Mesenchymal stem cell (in vitro differentiated cells and primary cell): ENCODE measurements at regions not wholly inside any gene's neighbourhood (a gene's known extent, or its start where the extent isn't known, plus 50 kb on each side); places are given as distances from the start of the nearest gene placed in this dataset.

Experiments
- DNase-seq: peaks from one replicate; pipeline ENCODE4 v3.0.0-alpha.2; 2013
- H2AFZ ChIP-seq: one replicate; pipeline ENCODE4 v1.6.1; 2013; ENCODE audit warnings: low read depth, mild to moderate bottlenecking, control low read depth, inconsistent platforms, low read length, moderate library complexity
- H2AK5ac ChIP-seq: 2 replicates; pipeline ENCODE4 v1.6.1; 2013; ENCODE audit warnings: low read length, moderate library complexity, mild to moderate bottlenecking, inconsistent platforms; ENCODE audit not compliant: severe bottlenecking
- H2BK120ac ChIP-seq: one replicate; pipeline ENCODE4 v1.6.1; 2013; ENCODE audit warnings: low read depth, mild to moderate bottlenecking, inconsistent platforms, low read length, moderate library complexity
- H2BK12ac ChIP-seq, 2 experiments: one replicate each; pipeline ENCODE4 v1.6.1; 2013; ENCODE audit warnings: inconsistent platforms in 2 of 2, low read length in 2 of 2, mild to moderate bottlenecking in 2 of 2, moderate library complexity in 2 of 2, control low read depth in 1 of 2
- H2BK15ac ChIP-seq: one replicate; pipeline ENCODE4 v1.6.1; 2013; ENCODE audit warnings: mild to moderate bottlenecking, low read depth, inconsistent platforms; ENCODE audit not compliant: poor library complexity, severe bottlenecking
- H2BK5ac ChIP-seq: 2 replicates; pipeline ENCODE4 v1.6.1; 2013; ENCODE audit warnings: low read depth, mild to moderate bottlenecking, low read length, control low read depth, inconsistent platforms; ENCODE audit not compliant: poor library complexity, severe bottlenecking
- H3K14ac ChIP-seq, 2 experiments: one replicate each; pipeline ENCODE4 v1.6.1; 2013; ENCODE audit warnings: inconsistent platforms in 2 of 2, low read length in 2 of 2, control low read depth in 1 of 2, mild to moderate bottlenecking in 1 of 2, moderate library complexity in 1 of 2
- H3K18ac ChIP-seq, 2 experiments: one replicate each; pipeline ENCODE4 v1.6.1; 2013; ENCODE audit warnings: inconsistent platforms in 2 of 2, low read length in 2 of 2, control low read depth in 1 of 2, low read depth in 1 of 2, mild to moderate bottlenecking in 1 of 2
- H3K23ac ChIP-seq, 2 experiments: one replicate each; pipeline ENCODE4 v1.6.1; 2013; ENCODE audit warnings: inconsistent platforms in 2 of 2, low read length in 2 of 2, mild to moderate bottlenecking in 2 of 2, moderate library complexity in 2 of 2, control low read depth in 1 of 2
- H3K27ac ChIP-seq: 2 replicates; pipeline ENCODE4 v1.5.1; 2013; ENCODE audit warnings: mild to moderate bottlenecking, moderate library complexity, low read length, control low read depth, inconsistent platforms; ENCODE audit not compliant: poor library complexity, severe bottlenecking
- H3K27me3 ChIP-seq, 2 experiments: 2 replicates each; pipeline versions ENCODE4 v1.6.1 to v1.7.0; 2013; ENCODE audit warnings: low read length in 2 of 2, mild to moderate bottlenecking in 2 of 2, moderate library complexity in 2 of 2, control low read depth in 1 of 2, inconsistent platforms in 1 of 2; ENCODE audit not compliant: control insufficient read depth in 1 of 2, insufficient read depth in 1 of 2
- H3K36me3 ChIP-seq, 2 experiments: 2 replicates each; pipeline versions ENCODE4 v1.6.1 to v1.7.0; 2013; ENCODE audit warnings: low read length in 2 of 2, control low read depth in 1 of 2, inconsistent platforms in 1 of 2, low read depth in 1 of 2, mild to moderate bottlenecking in 1 of 2; ENCODE audit not compliant: insufficient read depth in 2 of 2, control insufficient read depth in 1 of 2
- H3K4ac ChIP-seq, 2 experiments: one replicate each; pipeline ENCODE4 v1.6.1; 2013; ENCODE audit warnings: inconsistent platforms in 2 of 2, low read length in 2 of 2, mild to moderate bottlenecking in 2 of 2, moderate library complexity in 2 of 2, control low read depth in 1 of 2, low read depth in 1 of 2
- H3K4me1 ChIP-seq: 2 replicates; pipeline ENCODE4 v1.6.1; 2013; ENCODE audit warnings: low read depth, low read length, control low read depth; ENCODE audit not compliant: control insufficient read depth, insufficient read depth
- H3K4me2 ChIP-seq: 2 replicates; pipeline ENCODE4 v1.6.1; 2013; ENCODE audit warnings: low read length, mild to moderate bottlenecking, inconsistent platforms; ENCODE audit not compliant: poor library complexity, severe bottlenecking
- H3K4me3 ChIP-seq, 2 experiments: 2 replicates each; pipeline versions ENCODE4 v1.5.1 to v1.7.0; 2013; ENCODE audit warnings: low read length in 2 of 2, mild to moderate bottlenecking in 2 of 2, control low read depth in 1 of 2, low read depth in 1 of 2; ENCODE audit not compliant: insufficient read depth in 1 of 2
- H3K79me1 ChIP-seq: replicated peaks from 2 replicates; pipeline ENCODE4 v1.6.1; 2013; ENCODE audit warnings: mild to moderate bottlenecking, control low read depth, low read length, inconsistent platforms; ENCODE audit not compliant: poor library complexity, severe bottlenecking
- H3K9ac ChIP-seq: 2 replicates; pipeline ENCODE4 v1.7.0; 2013; ENCODE audit warnings: mild to moderate bottlenecking, low read length, moderate library complexity
- H3K9me3 ChIP-seq: 2 replicates; pipeline ENCODE4 v1.7.0; 2013; ENCODE audit warnings: mild to moderate bottlenecking, low read length; ENCODE audit not compliant: control insufficient read depth
- H4K8ac ChIP-seq: one replicate; pipeline ENCODE4 v1.6.1; 2013; ENCODE audit warnings: inconsistent platforms, mild to moderate bottlenecking, low read length, moderate library complexity
- H4K91ac ChIP-seq: one replicate; pipeline ENCODE4 v1.6.1; 2013; ENCODE audit warnings: mild to moderate bottlenecking, low read length, inconsistent platforms
- WGBS: methylation state at CpG from one replicate; pipeline ENCODE4 v1.1.7; 2013; ENCODE audit warnings: mixed read lengths; 5-methylcytosine and 5-hydroxymethylcytosine counted together

DNA sequence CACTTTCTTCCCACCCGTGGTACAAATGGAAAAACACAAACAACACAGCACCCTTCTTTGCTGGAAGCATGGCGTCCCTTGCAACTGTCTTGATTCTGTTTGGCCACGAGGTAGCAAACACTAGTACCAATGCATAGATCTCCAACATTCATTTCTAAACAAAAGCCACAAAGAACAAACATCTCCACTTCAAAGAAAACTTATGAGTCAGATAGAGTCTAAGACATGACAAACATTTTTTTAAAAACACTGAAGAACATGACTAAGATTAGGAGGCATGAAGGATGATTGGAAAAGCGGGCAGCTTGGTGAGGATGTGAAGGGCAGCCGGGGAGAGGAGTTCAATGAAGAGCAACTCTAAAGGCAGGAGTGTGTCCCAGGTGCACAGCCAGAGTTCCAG lies 197.6 kb upstream of the FAM9B start:
- Histone ChIP-seq H2AK5ac (no peak overlapping the region), H3K27me3 (no peaks in the 10 kb centered on the region), H3K9me3 (no peaks in the 10 kb centered on the region), H2BK15ac (no peak overlapping the region), H2BK120ac (no peak overlapping the region), H2BK12ac (no peak overlapping the region), H3K36me3 (no peaks in the 10 kb centered on the region), H3K4me3 (no peak overlapping the region), H3K4ac (no peak overlapping the region), H3K79me1 (no peaks in the 10 kb centered on the region), H3K4me1 (peaks cover 5% of the 10 kb centered on the region), H2BK5ac (no peak overlapping the region), H3K23ac (no peak overlapping the region), H3K14ac (no peak overlapping the region), H3K18ac (no peak overlapping the region), H3K27ac (no peak overlapping the region), H4K91ac (no peak overlapping the region), H4K8ac (no peak overlapping the region), H2AFZ (no peak overlapping the region), H3K9ac (no peak overlapping the region), H3K4me2 (no peak overlapping the region)
- peak; percentile 65 for DNase-seq
- WGBS: 31% methylated on average over 5 of the region's 5 CpGs

DNA sequence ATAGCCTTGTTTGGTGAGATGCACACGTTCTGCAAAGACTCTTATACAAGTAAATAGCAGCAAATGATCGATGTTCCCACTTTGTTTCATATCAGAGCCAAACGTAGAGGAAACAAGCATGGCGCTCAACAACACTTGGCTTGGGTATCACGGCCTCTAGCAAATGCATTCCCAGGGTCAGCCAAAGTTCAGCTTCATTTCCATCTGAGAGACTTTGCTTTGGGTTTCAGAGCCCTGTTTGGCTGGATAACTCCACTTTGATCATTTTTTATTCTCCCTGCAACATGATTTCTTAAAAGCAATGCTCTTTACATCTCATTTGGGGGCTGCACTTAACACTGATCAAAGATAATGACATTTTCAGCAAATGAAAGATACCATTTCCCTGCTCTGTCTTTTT lies 199.2 kb upstream of the FAM9B start:
- Histone ChIP-seq H2BK12ac (no peak overlapping the region), H3K4me3 (no peak overlapping the region), H2AFZ (no peak overlapping the region), H3K27ac (no peak overlapping the region), H2BK120ac (no peak overlapping the region), H3K14ac (no peak overlapping the region), H3K36me3 (no peaks in the 10 kb centered on the region), H2BK15ac (no peak overlapping the region), H4K8ac (no peak overlapping the region), H3K4ac (no peak overlapping the region), H3K4me2 (no peak overlapping the region), H3K9ac (no peak overlapping the region), H3K79me1 (no peaks in the 10 kb centered on the region), H2BK5ac (no peak overlapping the region), H2AK5ac (no peak overlapping the region), H3K4me1 (peaks cover 5% of the 10 kb centered on the region), H4K91ac (no peak overlapping the region), H3K27me3 (no peaks in the 10 kb centered on the region), H3K18ac (no peak overlapping the region), H3K9me3 (no peaks in the 10 kb centered on the region), H3K23ac (no peak overlapping the region)
- 94% methylated on average over 5 of the region's 5 CpGs for WGBS
- no peak for DNase-seq

DNA sequence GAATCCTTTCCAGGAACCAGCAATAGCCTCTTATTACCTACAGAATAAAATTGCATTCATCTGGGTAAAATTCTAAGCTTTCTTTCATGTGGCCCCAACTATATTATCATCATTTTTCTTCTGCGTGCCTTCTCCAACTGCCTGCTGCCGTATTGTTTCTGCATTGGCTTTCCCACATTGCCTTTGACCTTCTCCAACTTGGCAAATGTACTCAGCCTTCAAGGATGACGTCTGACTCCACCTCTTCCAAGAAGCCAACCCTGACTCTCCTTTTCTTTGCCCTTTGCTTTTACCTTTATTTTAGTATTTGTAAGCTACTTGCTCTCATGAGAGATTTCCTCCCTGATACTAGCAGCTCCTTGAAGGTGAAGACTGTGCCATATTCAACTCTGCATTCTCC lies 200.4 kb upstream of the FAM9B start:
- Histone ChIP-seq H4K8ac (no peak overlapping the region), H2BK5ac (no peak overlapping the region), H2BK12ac (no peak overlapping the region), H3K4ac (no peak overlapping the region), H2AK5ac (no peak overlapping the region), H3K4me2 (no peak overlapping the region), H3K9ac (no peak overlapping the region), H3K36me3 (no peaks in the 10 kb centered on the region), H3K14ac (no peak overlapping the region), H3K9me3 (no peaks in the 10 kb centered on the region), H2BK15ac (no peak overlapping the region), H3K27ac (no peak overlapping the region), H3K4me1 (peaks cover 5% of the 10 kb centered on the region), H2AFZ (no peak overlapping the region), H3K79me1 (no peaks in the 10 kb centered on the region), H3K23ac (no peak overlapping the region), H3K18ac (no peak overlapping the region), H3K4me3 (no peak overlapping the region), H3K27me3 (no peaks in the 10 kb centered on the region), H2BK120ac (no peak overlapping the region), H4K91ac (no peak overlapping the region)
- no peak for DNase-seq
- 100% methylated on average over 2 of the region's 3 CpGs for WGBS

DNA sequence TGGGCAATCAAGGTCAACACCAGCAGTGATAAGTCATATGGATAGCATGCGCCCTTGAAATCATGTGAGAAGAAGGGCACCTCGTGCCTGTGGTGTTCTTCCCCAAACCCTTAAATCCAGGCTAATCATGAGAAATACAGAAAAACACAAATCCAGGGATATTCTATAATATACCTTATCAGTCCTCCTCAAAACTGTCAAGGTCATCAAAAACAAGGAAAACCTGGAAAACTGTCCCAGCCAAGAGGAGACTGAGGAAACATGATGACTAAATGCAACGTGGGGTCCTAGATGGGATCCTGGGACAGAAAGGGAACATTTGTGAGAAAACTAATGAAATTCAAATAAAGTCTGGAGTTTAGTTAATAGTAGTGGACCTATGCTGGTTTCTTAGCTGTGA lies 201.8 kb upstream of the FAM9B start:
- DNase-seq: no peak
- Histone ChIP-seq H3K9ac (no peak overlapping the region), H4K91ac (no peak overlapping the region), H3K79me1 (no peaks in the 10 kb centered on the region), H3K9me3 (no peaks in the 10 kb centered on the region), H2BK12ac (no peak overlapping the region), H3K36me3 (no peaks in the 10 kb centered on the region), H3K4me1 (peaks cover 5% of the 10 kb centered on the region), H3K4me2 (no peak overlapping the region), H3K4me3 (no peak overlapping the region), H3K4ac (no peak overlapping the region), H3K23ac (no peak overlapping the region), H3K27ac (no peak overlapping the region), H4K8ac (no peak overlapping the region), H3K18ac (no peak overlapping the region), H3K14ac (no peak overlapping the region), H3K27me3 (peaks cover 0 to 5% of the 10 kb centered on the region in 2 experiments), H2BK15ac (no peak overlapping the region), H2BK120ac (no peak overlapping the region), H2BK5ac (no peak overlapping the region), H2AFZ (no peak overlapping the region), H2AK5ac (no peak overlapping the region)
- WGBS: 93% methylated on average over 3 of the region's 3 CpGs
